GM23338 (cell line): ENCODE measurements at regions not wholly inside any gene's neighbourhood (a gene's known extent, or its start where the extent isn't known, plus 50 kb on each side); places are given as distances from the start of the nearest gene placed in this dataset.

ENCODE experiments used
- ATAC-seq: fragments of 200-7000 bp; cut with Tn5 transposase; 3 replicates; pipeline ENCODE4 v1.9.1; 2020
- DNase-seq: peaks from one replicate; pipeline ENCODE4 v3.0.0-alpha.2; 2015; ENCODE audit warnings: low spot score
- H2AFZ ChIP-seq: fragments of 200-600 bp; sonication (generic); 2 replicates; pipeline ENCODE4 v1.8.0; 2016; ENCODE audit warnings: antibody characterized with exemption, mild to moderate bottlenecking, moderate library complexity
- H3F3A ChIP-seq: fragments of 200-600 bp; sonication (generic); replicated peaks from 2 replicates; pipeline ENCODE4 v1.8.0; 2017; ENCODE audit warnings: antibody characterized with exemption, mixed run types, low read depth
- H3K27ac ChIP-seq: fragments of 200-600 bp; sonication (generic); 2 replicates; pipeline ENCODE4 v1.6.1; 2016; ENCODE audit warnings: low read depth
- H3K27me3 ChIP-seq: fragments of 200-600 bp; sonication (generic); 2 replicates; pipeline ENCODE4 v1.8.0; 2016; ENCODE audit warnings: mild to moderate bottlenecking, mixed run types, moderate library complexity; ENCODE audit not compliant: insufficient read depth
- H3K36me3 ChIP-seq: fragments of 200-600 bp; sonication (generic); 2 replicates; pipeline ENCODE4 v1.8.0; 2016; ENCODE audit warnings: mild to moderate bottlenecking; ENCODE audit not compliant: insufficient read depth
- H3K4me1 ChIP-seq: fragments of 200-600 bp; sonication (generic); 2 replicates; pipeline ENCODE4 v1.8.0; 2016; ENCODE audit warnings: mild to moderate bottlenecking, moderate library complexity; ENCODE audit not compliant: insufficient read depth
- H3K4me2 ChIP-seq: fragments of 200-600 bp; sonication (generic); 2 replicates; pipeline ENCODE4 v1.7.1; 2017; ENCODE audit warnings: mixed run types
- H3K4me3 ChIP-seq: fragments of 200-600 bp; sonication (generic); 2 replicates; pipeline ENCODE4 v1.6.1; 2016; ENCODE audit warnings: mixed run types
- H3K79me2 ChIP-seq: fragments of 200-600 bp; sonication (generic); replicated peaks from 2 replicates; pipeline ENCODE4 v1.8.0; 2017; ENCODE audit warnings: mild to moderate bottlenecking; ENCODE audit not compliant: insufficient read depth
- H3K9me2 ChIP-seq: fragments of 200-600 bp; sonication (generic); 2 replicates; pipeline ENCODE4 v1.8.0; 2017; ENCODE audit not compliant: insufficient read depth
- H4K20me1 ChIP-seq: fragments of 200-600 bp; sonication (generic); replicated peaks from 2 replicates; pipeline ENCODE4 v1.8.0; 2017; ENCODE audit warnings: mild to moderate bottlenecking; ENCODE audit not compliant: insufficient read depth
- H3K27ac Mint-ChIP-seq: 2 replicates; pipeline ENCODE4 v1.8.0; 2020; ENCODE audit warnings: inconsistent platforms, mild to moderate bottlenecking, moderate library complexity, mixed read lengths
- H3K27me3 Mint-ChIP-seq: 3 replicates; pipeline ENCODE4 v1.8.0; 2022; ENCODE audit warnings: low read depth, mild to moderate bottlenecking, moderate library complexity, mixed read lengths, inconsistent platforms; ENCODE audit not compliant: insufficient read depth, poor library complexity
- H3K36me3 Mint-ChIP-seq: 3 replicates; pipeline ENCODE4 v1.8.0; 2021; ENCODE audit warnings: low read depth, mild to moderate bottlenecking, inconsistent platforms, moderate library complexity, mixed read lengths
- H3K4me1 Mint-ChIP-seq: 3 replicates; pipeline ENCODE4 v1.8.0; 2020; ENCODE audit warnings: mild to moderate bottlenecking, inconsistent platforms, mixed read lengths
- H3K4me3 Mint-ChIP-seq: 3 replicates; pipeline ENCODE4 v1.8.0; 2021; ENCODE audit warnings: moderate library complexity, mild to moderate bottlenecking, inconsistent platforms, mixed read lengths
- H3K9me3 Mint-ChIP-seq: 3 replicates; pipeline ENCODE4 v1.8.0; 2020; ENCODE audit warnings: moderate library complexity, mild to moderate bottlenecking, inconsistent platforms, mixed read lengths
- CREB1 ChIP-seq: fragments of 250-450 bp; sonication (Bioruptor Pico); IDR thresholded peaks from 2 replicates; pipeline ENCODE4 v1.5.0; 2020; ENCODE audit warnings: low read depth, mild to moderate bottlenecking, moderate library complexity
- ETS1 ChIP-seq: IDR thresholded peaks from 2 replicates; pipeline ENCODE4 v1.6.1; 2016; ENCODE audit warnings: antibody characterized with exemption
- EZH2 ChIP-seq: fragments of 200-600 bp; sonication (generic); IDR thresholded peaks from one replicate; pipeline ENCODE4 v1.8.0; 2017; ENCODE audit warnings: antibody characterized with exemption, mild to moderate bottlenecking, low read depth; ENCODE audit not compliant: unreplicated experiment
- EZH2phosphoT487 ChIP-seq: fragments of 200-600 bp; sonication (generic); IDR thresholded peaks from one replicate; pipeline ENCODE4 v1.8.1; 2018; ENCODE audit warnings: antibody characterized with exemption; ENCODE audit not compliant: unreplicated experiment
- JUNB ChIP-seq: IDR thresholded peaks from one replicate; pipeline ENCODE4 v1.6.1; 2016; ENCODE audit warnings: antibody characterized with exemption; ENCODE audit not compliant: unreplicated experiment
- NANOG ChIP-seq: IDR thresholded peaks from 2 replicates; pipeline ENCODE4 v1.6.1; 2016; ENCODE audit warnings: antibody characterized with exemption, borderline replicate concordance
- POLR2AphosphoS5 ChIP-seq: IDR thresholded peaks from 2 replicates; pipeline ENCODE4 v1.6.1; 2016; ENCODE audit warnings: antibody characterized with exemption, low read depth
- REST ChIP-seq: IDR thresholded peaks from one replicate; pipeline ENCODE4 v1.6.1; 2018; ENCODE audit warnings: antibody characterized with exemption; ENCODE audit not compliant: unreplicated experiment
- STAT1 ChIP-seq: IDR thresholded peaks from one replicate; pipeline ENCODE4 v1.6.1; 2016; ENCODE audit warnings: antibody characterized with exemption; ENCODE audit not compliant: unreplicated experiment
- ZNF114 ChIP-seq: fragments of 250-450 bp; sonication (Bioruptor Pico); IDR thresholded peaks from 2 replicates; pipeline ENCODE4 v1.5.0; 2020; ENCODE audit warnings: mild to moderate bottlenecking, moderate library complexity
- ZNF331 ChIP-seq: fragments of 250-450 bp; sonication (Bioruptor Pico); IDR thresholded peaks from 2 replicates; pipeline ENCODE4 v1.5.0; 2020; ENCODE audit warnings: low read depth, mild to moderate bottlenecking, moderate library complexity
- ZNF462 ChIP-seq: fragments of 250-450 bp; sonication (Bioruptor Pico); IDR thresholded peaks from 2 replicates; pipeline ENCODE4 v1.5.0; 2020; ENCODE audit warnings: mild to moderate bottlenecking, moderate library complexity
- TF ChIP-seq, protein P1 (sequence below), 2 experiments: fragments of 200-600 bp in 1 of 2; sonication (generic) in 1 of 2; conservative IDR thresholded peaks; 2 replicates each; pipeline versions ENCODE4 v1.5.1 to v1.6.1; 2016 to 2017; ENCODE audit warnings: antibody characterized with exemption in 2 of 2, low read depth in 2 of 2, mild to moderate bottlenecking in 2 of 2, moderate library complexity in 1 of 2

DNA sequence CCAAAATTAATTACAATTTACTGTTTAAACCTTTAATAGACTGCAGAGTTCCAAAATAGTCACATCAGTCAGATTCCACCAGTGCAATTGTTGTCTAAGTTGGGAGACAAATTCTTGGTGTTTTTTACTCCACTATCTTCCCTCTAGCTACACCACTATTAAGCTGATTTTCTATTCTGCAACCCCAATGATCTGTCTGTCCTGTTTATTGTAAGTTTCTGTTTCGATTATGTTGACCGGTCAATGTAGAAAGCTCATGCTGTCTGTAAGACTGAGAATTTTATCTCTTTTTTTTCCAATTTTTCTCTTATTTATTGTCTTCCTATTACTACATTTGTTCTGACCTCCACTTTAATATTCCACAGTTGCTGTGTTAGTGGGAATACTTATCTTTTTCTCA is 557.5 kb downstream of the SH2D4B start:
- no peaks in the 10 kb centered on the region for H3K9me3 Mint-ChIP-seq
- H3K27me3 Mint-ChIP-seq, result no peaks in the 10 kb centered on the region
- no peaks in the 10 kb centered on the region for H3K79me2 ChIP-seq
- no peaks in the 10 kb centered on the region for H3F3A ChIP-seq
- H3K36me3 ChIP-seq, result no peaks in the 10 kb centered on the region
- H3K4me1 Mint-ChIP-seq, result peaks cover 2% of the 10 kb centered on the region; the same call in 1 of the 3 replicates
- no peak overlapping the region for H3K27ac ChIP-seq
- no peak for DNase-seq
- 0 out of 2 replicates have a peak, but pooled peaks cover 6% of the 10 kb centered on the region for H3K9me2 ChIP-seq
- no peak overlapping the region for H3K27ac Mint-ChIP-seq
- no peaks in the 10 kb centered on the region for H3K36me3 Mint-ChIP-seq
- no peak overlapping the region for H3K4me3 ChIP-seq
- H3K27me3 ChIP-seq, result no peaks in the 10 kb centered on the region
- H3K4me2 ChIP-seq, result no peak overlapping the region
- H3K4me1 ChIP-seq, result no peaks in the 10 kb centered on the region
- TF ChIP-seq CREB1, result no peak
- TF ChIP-seq EZH2, result no peak
- no peak for TF ChIP-seq STAT1
- TF ChIP-seq POLR2AphosphoS5, result no peak
- no peak for TF ChIP-seq NANOG
- TF ChIP-seq JUNB, result no peak
- TF ChIP-seq, protein P1, sequence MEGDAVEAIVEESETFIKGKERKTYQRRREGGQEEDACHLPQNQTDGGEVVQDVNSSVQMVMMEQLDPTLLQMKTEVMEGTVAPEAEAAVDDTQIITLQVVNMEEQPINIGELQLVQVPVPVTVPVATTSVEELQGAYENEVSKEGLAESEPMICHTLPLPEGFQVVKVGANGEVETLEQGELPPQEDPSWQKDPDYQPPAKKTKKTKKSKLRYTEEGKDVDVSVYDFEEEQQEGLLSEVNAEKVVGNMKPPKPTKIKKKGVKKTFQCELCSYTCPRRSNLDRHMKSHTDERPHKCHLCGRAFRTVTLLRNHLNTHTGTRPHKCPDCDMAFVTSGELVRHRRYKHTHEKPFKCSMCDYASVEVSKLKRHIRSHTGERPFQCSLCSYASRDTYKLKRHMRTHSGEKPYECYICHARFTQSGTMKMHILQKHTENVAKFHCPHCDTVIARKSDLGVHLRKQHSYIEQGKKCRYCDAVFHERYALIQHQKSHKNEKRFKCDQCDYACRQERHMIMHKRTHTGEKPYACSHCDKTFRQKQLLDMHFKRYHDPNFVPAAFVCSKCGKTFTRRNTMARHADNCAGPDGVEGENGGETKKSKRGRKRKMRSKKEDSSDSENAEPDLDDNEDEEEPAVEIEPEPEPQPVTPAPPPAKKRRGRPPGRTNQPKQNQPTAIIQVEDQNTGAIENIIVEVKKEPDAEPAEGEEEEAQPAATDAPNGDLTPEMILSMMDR (conservative IDR thresholded peaks at IDR 0.05; ENCODE audit: low read depth in 2 of 2), result no peak
- no peak for TF ChIP-seq EZH2phosphoT487
- TF ChIP-seq ZNF462 (CRISPR knock-in tag), result no peak
- no peak for TF ChIP-seq ZNF114 (CRISPR knock-in tag)
- TF ChIP-seq ETS1, result no peak
- TF ChIP-seq ZNF331, result no peak
- no peak for TF ChIP-seq REST
- no peak overlapping the region for H2AFZ ChIP-seq
- H3K4me3 Mint-ChIP-seq, result no peak overlapping the region
- ATAC-seq, result no peak
- H4K20me1 ChIP-seq, result no peaks in the 10 kb centered on the region
